K562 (cell line): ENCODE measurements at regions not wholly inside any gene's neighbourhood (a gene's known extent, or its start where the extent isn't known, plus 50 kb on each side); places are given as distances from the start of the nearest gene placed in this dataset.

Experiments used
- HIVEP1 ChIP-seq: fragments of 250-450 bp; sonication (Bioruptor Pico); IDR thresholded peaks from 2 replicates; pipeline ENCODE4 v1.4.0; 2020; ENCODE audit warnings: mild to moderate bottlenecking
- REST ChIP-seq, 2 experiments: fragments of 450-650 bp; formaldehyde crosslinking in 1 of 2; IDR thresholded peaks; 2 replicates each; pipeline versions ENCODE4 v1.4.0 to v1.6.1; 2014 to 2020; ENCODE audit warnings: mild to moderate bottlenecking in 2 of 2, borderline replicate concordance in 1 of 2, low read depth in 1 of 2
- ZFP36 ChIP-seq: fragments of 150-350 bp; IDR thresholded peaks from 2 replicates; pipeline ENCODE4 v1.6.1; 2018; ENCODE audit warnings: low read length, low read depth; ENCODE audit not compliant: partially characterized antibody

GRCh38 chr14:66065188-66065587 lies 421.0 kb upstream of the CCDC196 start:
- TF ChIP-seq REST (IDR thresholded peaks at IDR 0.05; ENCODE audit: borderline replicate concordance) (no peak), REST (CRISPR knock-in tag; IDR thresholded peaks at IDR 0.05; ENCODE audit: low read depth) (no peak), HIVEP1 (no peak), ZFP36 (no peak)
